ENCODE measurements at regions not wholly inside any gene's neighbourhood (a gene's known extent, or its start where the extent isn't known, plus 50 kb on each side); places are given as distances from the start of the nearest gene placed in this dataset.

- Histone ChIP-seq H3K27ac (no peak overlapping the region), H3K4me2 (no peak overlapping the region), H3K4me3 (no peak overlapping the region), H3K9me3 (peaks cover under 1% of the 10 kb centered on the region; the same call in 1 of the 3 replicates), H3K4me1 (no peaks in the 10 kb centered on the region)
- 58% methylated on average over 5 of the region's 5 CpGs for WGBS (ENCODE audit: missing lambda C conversion rate)
- DNase-seq (ENCODE audit: low read depth in 1 of 2, low spot score in 1 of 2) (no peak), FAIRE-seq (no peak), ATAC-seq (no peak)
- ChIA-PET CTCF (interaction anchor here (0.6 to 2.5 kb wide), 4 partner anchors 35 to 664 kb away, joined by 3 to 12 read pairs (median 4); no protein-coding TSS in a partner anchor), POLR2A (no interaction called here)
- TF ChIP-seq NR3C1 (IDR thresholded peaks at IDR 0.05) (no peak), KDM1A (IDR thresholded peaks at IDR 0.05; ENCODE audit: low read depth) (no peak), PBX3 (IDR thresholded peaks at IDR 0.05) (no peak), ZNF302 (CRISPR knock-in tag; IDR thresholded peaks at IDR 0.05) (no peak), HOXA7 (CRISPR knock-in tag; IDR thresholded peaks at IDR 0.05) (no peak), RARB (CRISPR knock-in tag; IDR thresholded peaks at IDR 0.05) (no peak), REST (IDR thresholded peaks at IDR 0.05) (no peak), SREBF2 (IDR thresholded peaks at IDR 0.05) (no peak), FOSB (CRISPR knock-in tag; IDR thresholded peaks at IDR 0.05) (no peak), JUN (IDR thresholded peaks at IDR 0.05) (no peak), ZSCAN20 (CRISPR knock-in tag; IDR thresholded peaks at IDR 0.05) (no peak), TFCP2L1 (CRISPR knock-in tag; IDR thresholded peaks at IDR 0.05) (no peak), MYC (IDR thresholded peaks at IDR 0.05; ENCODE audit: borderline replicate concordance, low read length) (no peak), ESRRA (IDR thresholded peaks at IDR 0.05; ENCODE audit: borderline replicate concordance, low read length) (no peak), HMGXB4 (CRISPR knock-in tag; IDR thresholded peaks at IDR 0.05; ENCODE audit: borderline replicate concordance) (no peak), CTCF (IDR thresholded peaks at IDR 0.05) (no peak), EP300 (IDR thresholded peaks at IDR 0.05) (no peak), RAD21 (conservative IDR thresholded peaks at IDR 0.05 in 1 of 2, IDR thresholded peaks at IDR 0.05 in 1 of 2) (no peak), EHF (CRISPR knock-in tag; IDR thresholded peaks at IDR 0.05) (no peak), RCOR1 (IDR thresholded peaks at IDR 0.05; ENCODE audit: low read depth, low read length) (no peak)
These were observed 97.7 kb downstream of the XCL2 start for GRCh38 chr1:168446081-168446480.
